EH (cell line): ENCODE measurements at regions not wholly inside any gene's neighbourhood (a gene's known extent, or its start where the extent isn't known, plus 50 kb on each side); places are given as distances from the start of the nearest gene placed in this dataset.

ENCODE experiments used
- DNase-seq: peaks from one replicate; pipeline ENCODE4 v3.0.0-alpha.2; 2015; ENCODE audit warnings: low read depth

DNA sequence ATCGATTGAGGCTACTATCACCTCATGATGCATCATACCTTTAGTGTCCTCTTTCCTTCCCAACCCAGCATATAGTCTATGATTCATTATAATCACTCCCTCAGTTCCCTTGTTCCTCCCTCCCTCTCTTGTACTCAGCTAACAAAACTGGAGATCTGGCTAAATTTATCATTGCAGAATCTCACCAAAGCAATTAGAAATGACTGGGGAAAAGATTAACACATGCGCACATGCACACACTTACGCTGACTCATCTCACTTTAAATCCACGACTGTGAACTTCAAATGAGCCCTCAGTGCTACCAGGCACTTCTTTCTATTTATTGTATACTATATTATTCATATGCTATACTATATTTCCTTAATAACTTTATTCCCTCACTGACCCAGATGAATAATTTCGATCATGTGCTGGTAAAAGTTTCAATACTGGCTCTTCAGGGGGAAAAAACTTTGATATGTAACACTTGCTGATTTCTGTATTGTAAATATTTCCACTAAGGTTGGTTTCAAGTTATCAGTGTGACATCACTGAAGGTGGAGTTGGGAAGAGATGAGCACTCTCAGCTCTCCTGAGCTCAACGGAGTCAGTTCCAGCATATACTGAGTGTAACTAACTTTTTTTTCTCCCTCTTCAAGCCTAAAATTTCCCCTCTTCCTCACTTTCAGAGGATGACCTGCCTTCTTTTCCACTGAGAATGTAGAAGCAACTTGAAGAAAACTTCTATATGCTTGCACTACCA is 613.7 kb upstream of the B3GALT2 start:
- DNase-seq = peak; percentile 48

DNA sequence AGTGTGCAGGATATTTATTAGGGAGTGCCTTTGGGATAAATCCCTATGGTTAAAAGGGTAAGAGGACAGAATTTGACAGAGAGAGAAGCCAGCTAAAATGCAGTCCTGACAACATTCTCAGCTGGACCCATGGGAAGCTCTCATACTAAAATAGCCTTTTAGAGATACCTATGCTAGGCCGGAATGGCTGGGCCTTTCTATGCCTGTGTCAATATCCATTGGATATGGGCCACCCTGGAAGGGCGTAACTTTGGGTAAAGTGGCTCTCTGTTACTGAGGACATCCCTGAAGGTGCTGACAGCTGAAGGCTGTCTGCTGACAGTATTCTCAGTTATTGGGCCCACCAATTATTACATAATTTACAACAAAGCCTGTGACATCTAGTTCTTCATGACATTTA is 613.0 kb upstream of the B3GALT2 start:
- DNase-seq = no peak

DNA sequence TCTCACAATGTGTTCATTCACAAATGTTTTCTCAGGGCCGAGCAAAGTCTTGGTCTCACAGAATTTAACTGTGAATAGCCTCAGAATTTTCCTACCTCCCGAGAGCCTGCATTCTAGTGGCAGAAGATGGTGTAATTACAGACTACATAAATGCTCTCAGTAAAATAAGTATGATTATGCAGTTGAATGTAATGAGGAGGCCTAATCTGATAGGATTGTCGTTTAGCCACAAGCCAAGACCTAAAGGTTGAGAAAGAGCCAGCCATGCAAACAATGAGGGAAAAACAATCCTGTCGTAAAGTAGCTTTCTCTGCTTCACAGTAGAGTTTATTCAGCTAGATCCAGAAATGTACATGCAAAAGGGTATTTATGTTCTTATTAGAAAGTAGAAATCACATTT is 607.8 kb upstream of the B3GALT2 start:
- peak; percentile 23 for DNase-seq

DNA sequence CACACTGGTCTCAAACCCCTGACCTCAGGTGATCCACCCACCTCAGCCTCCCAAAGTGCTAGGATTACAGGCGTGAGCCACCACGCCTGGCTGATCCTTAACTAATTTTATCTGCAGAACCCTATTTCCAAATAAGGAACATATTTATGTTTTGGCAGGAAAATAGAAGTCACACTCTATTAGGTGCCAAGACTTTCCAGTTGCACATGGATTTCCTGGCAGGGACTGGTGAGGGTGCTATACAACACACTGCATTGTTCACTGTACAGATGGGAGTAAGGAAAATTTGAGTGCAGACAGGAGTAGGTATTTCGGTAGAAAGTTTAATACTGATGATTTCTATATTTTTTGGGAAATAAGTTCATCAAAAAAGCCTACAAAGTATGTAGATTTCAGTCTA is 605.3 kb upstream of the B3GALT2 start:
- no peak for DNase-seq

GRCh38 chr1:193787061-193787460 is 600.6 kb upstream of the B3GALT2 start:
- DNase-seq = no peak

DNA sequence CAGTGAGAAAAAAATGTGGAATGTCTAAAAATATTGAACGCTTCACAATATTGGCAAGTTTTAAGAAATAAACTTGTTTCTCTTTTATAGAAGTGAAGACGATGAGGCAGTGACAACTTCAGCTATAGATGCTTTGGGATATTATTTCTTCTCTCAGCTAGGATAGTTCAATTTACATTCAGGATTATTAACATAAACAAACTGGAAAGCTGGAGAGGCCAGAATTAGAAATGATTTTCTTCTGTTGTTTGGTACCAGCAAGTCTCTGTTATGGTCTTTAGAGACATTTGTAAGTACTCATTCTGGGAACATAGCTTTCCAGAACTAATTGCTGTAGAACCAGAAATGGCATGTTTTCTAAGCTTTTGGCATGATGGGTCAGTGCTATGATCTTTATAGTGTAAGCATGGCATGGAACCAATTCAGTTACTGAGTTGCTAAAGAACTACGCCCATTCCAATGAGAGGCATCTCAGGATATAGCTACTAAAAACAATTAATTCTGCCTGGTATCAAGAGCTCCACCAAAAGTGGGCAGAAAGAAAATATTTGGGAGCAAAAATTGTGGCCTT is 599.5 kb upstream of the B3GALT2 start:
- peak; percentile 11 for DNase-seq

DNA sequence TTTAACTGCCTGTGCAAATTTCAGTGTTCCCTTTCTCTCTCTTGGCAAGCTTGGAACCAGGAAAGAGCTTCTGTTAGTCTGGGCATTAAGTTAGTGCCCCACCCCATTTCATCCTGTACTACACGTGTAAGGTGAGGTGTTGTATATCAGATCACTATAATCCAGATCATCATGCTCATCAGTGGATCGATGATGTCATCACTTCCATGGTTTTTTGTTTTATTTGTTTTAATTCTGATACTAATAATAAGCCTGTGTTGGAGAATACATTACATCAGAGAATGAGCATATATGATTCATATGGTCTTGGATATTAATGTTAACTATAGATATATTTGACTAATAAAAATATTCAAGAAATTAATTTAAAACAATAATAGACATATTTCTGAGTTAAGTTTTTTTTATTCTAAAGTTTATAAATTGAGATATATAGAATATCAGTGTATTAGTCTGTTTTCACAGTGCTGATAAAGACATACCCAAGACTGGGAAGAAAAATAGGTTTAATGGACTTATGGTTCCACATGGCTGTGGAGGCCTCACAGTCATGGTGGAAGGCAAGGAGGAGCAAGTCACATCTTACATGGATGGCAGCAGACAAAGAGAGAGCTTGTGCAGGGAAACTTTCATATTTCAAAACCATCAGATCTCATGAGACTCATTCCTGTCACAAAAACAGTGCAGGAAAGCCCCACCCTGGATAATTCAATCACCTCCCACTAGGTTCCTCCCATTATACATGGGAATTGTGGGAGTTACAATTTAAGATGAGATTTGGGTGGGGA is 588.3 kb upstream of the B3GALT2 start:
- DNase-seq = no peak

DNA sequence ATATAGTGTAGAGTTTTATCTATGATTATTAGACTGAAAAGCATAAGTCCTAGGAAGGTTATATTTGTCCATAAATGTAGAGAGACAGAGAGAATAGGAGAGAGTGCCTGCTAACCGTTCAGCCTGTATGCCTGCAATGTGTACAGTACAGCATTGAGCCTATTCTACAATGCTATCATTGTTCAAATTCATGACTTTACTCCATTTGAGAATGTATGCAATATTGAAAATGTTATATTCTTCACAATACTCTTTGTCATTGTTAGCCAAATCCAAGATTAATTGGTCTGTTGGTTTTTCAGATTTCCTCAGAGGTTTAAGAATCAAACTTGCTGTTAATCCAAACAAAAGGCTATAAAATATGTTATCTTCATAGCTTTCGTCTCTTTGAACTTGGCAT is 585.2 kb upstream of the B3GALT2 start:
- DNase-seq = no peak

GRCh38 chr1:193769651-193770050 is 583.2 kb upstream of the B3GALT2 start:
- no peak for DNase-seq

DNA sequence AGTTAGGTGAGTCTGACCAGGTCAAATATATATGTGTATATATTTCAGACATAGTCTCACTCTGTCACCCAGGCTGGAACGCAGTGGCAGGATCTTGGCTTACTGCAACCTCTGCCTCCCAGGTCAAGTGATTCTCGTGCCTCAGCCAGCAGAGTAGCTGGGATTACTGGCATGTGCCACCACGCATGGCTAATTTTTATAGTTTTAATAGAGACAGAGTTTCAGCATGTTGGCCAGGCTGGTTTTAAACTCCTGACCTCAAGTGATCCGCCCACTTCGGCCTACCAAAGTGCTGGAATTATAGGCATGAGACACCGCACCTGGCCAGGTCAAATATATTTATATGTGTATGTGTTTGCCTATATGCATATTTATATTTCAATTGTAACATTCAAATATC is 581.5 kb upstream of the B3GALT2 start:
- DNase-seq = no peak

- DNase-seq = no peak
Measured at GRCh38 chr1:193766329-193766728, 579.9 kb upstream of the B3GALT2 start.

GRCh38 chr1:193763266-193763665 is 576.9 kb upstream of the B3GALT2 start:
- peak; percentile 53 for DNase-seq

- no peak for DNase-seq
Measured at GRCh38 chr1:193762236-193762635, 575.8 kb upstream of the B3GALT2 start.

DNA sequence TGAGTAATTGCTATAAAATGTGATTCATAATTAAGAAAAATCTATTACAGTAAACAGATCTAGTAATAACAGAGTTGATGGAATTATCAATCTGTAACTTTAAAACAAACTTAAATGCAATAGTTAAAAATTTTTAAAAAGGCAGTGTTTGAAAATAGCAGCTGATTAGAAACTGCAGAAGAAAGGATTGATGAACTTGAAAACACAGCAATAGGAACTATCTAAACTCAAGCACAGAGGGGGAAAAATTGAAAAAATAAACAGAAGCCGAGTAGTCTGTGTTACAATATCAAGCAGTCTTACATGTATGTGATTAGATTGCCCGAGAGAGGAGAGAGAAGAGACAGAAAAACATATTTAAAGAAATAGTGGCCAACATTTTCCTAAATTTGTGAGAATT is 569.0 kb upstream of the B3GALT2 start:
- no peak for DNase-seq

- DNase-seq = peak; percentile 19
Measured at GRCh38 chr1:193754732-193755427, 568.5 kb upstream of the B3GALT2 start.

DNA sequence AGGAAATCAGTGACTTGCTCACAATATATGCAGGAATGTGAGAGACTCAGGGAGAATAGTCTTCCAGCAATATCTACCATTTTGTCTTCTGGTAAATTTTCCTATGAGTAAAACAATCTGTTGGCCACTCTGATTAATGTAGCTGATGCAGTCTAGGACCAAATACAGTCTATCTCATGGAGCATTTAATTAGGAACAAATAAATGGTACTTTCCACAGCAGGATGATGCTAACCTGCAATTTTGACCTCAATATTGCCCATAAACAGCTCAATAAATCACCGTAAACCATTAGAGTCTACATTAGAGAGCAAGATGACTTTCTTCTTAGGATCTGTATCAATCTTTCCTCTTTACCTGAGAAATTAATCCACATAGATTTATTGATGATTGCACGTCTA is 567.7 kb upstream of the B3GALT2 start:
- no peak for DNase-seq

DNA sequence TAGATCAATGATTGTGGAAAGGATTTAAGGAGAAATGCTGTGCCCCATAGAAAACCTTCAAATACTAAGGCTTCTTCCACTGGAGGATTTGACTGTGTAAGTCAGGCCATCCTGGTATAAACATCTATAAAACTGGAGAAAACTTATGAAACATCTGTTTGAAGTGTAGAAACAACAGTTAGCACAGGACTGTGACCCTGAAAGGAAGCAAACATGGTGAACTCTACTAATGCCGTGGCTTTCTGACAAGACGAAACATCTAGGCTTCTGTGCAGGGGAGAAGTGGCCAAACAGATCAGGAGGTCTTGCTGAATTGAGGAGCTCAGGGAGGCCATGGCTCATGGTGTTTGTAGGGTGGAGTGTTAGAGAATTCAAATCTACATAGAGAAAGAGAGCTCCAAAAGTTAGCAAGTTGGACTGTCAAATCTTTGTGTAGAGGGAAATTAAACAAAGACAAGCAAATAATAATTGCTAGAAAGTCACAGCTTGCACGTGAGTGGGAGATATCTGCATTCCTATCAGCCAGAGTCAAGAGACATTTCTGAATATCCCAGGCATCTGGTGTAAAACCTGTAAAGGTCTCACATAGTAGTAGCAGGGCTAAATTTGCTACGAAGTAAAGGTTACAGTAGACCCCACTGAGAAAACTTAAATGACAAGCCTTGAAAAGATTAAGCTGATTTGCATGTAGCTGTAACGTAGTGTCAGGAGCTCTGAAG is 566.8 kb upstream of the B3GALT2 start:
- peak; percentile 11 for DNase-seq

DNA sequence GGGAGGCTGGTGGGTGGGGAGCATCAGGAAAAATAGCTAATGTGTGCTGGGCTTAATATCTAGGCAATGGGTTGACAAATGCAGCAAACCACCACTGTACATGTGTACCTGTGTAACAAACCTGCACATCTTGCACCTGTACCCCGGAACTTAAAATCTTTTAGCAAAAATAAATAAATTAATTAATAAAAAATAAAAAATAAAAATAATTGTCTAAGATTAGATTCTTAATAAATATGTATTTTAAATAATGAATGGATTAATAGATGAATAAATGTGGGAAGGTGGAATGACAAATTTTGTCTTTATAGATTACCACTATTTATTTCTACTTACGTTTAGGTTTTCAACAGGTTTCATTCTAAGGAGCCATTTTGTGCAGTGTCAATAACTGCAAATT is 563.5 kb upstream of the B3GALT2 start:
- no peak for DNase-seq

- DNase-seq = peak; percentile 59
Measured at GRCh38 chr1:193747579-193747978, 561.2 kb upstream of the B3GALT2 start.

DNA sequence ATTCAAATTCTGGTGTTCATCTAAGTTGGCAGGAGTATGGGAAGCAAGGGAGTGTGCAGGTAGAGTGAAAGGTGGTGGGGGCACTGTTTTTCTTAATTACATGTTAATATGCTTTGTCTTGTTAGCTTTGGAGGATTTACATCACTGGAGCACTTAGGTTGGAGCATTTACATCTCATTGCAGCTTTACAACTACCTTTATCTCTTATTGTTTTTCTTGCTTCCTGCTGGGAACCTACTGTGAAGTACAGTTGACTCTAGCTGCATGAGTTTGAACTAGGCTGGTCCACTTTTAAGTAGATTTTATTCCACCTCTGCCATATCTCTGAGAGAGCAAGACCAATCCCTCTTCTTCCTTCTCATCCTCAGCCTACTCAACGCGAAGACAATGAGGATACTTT is 554.8 kb upstream of the B3GALT2 start:
- no peak for DNase-seq

- DNase-seq = no peak
Measured at GRCh38 chr1:193740762-193741161, 554.3 kb upstream of the B3GALT2 start.

GRCh38 chr1:193736507-193736906 is 550.1 kb upstream of the B3GALT2 start:
- no peak for DNase-seq
